ENCODE measurements at regions not wholly inside any gene's neighbourhood (a gene's known extent, or its start where the extent isn't known, plus 50 kb on each side); places are given as distances from the start of the nearest gene placed in this dataset.
"Not testable (repeated sequence)": the region's sequence is repeated elsewhere in the genome, so short reads cannot be mapped to it uniquely, and the experiment has no call there.

DNA sequence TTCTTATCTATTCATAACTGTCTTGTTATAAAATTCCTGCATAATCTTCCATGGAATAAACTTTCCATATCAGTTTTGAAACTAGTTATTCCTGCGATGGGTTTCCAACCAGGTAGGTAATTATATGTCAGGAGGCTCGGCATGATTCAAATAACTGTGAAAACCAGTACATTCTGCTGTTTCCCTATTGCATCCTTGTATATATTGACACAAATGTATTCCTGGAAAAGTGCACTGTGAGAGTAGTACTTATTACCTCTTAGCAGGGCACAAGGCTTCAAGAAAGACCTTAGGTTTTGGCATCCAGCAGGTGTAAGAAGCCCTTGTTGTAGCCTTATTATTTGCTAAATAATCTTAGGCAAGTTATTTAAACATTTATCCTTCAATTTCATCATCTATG, 1131.3 kb upstream of the ATXN8OS start:
- DNase-seq (ENCODE audit: low read depth, low spot score): no peak

DNA sequence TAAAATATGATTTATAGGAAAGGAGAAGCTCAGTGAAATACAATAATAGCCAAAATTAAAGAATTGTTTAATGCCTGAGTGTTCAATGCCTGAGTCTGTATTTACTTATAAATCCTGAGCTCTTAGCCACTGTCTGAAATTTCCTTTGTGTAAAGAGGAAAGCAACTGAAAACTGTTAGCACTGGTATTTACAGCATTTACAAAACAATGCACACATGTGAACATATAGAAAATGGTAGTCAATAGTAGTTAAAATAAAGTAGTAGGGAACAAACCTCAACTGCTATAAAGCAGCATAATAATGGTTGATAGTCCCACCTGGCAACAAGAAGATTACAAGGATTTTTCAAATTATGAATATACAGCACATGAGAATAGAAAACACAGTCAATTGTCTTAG, 1137.1 kb upstream of the ATXN8OS start:
- DNase-seq (ENCODE audit: low read depth, low spot score): no peak

DNA sequence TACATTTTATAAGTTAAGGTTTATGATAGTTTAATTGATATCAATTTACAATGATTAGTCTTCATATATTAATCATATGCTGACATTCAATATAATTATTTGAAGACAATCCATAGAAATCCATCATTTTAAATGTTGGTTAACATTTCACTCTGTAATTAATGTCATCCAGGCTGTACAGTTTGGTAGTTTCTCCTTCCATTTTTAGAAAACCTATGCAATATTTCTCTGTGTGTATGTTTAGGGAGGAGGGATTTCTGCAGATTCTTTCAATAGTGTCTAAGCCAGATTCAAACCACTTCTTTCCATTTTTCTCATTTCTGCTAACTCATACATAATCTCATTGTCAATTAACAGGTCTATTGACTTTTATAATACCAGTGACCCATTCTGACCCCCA, 1159.0 kb upstream of the ATXN8OS start:
- DNase-seq (ENCODE audit: low read depth, low spot score): no peak

DNA sequence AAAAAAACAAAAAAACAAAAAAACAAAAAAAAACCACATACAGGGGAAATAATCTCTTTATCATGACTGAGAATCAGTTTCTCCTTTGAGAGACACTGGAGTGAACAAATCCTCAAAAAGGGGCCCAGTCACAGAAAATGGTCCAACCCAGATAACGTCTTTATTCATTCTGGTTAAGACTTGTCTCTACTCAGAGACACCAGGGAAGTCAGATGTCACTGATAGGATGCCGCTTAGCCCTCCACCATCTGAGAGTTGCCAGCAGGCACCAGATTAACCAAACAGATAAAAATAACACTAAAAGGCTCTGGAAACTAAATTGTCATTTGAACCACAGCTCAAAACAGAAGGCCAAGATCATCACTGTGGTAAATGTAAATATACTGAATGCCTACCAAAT, 1163.4 kb upstream of the ATXN8OS start:
- no peak for DNase-seq (ENCODE audit: low read depth, low spot score)

GRCh38 chr13:68940049-68940448, 1167.6 kb upstream of the ATXN8OS start:
- no peak for DNase-seq (ENCODE audit: low read depth, low spot score)

DNA sequence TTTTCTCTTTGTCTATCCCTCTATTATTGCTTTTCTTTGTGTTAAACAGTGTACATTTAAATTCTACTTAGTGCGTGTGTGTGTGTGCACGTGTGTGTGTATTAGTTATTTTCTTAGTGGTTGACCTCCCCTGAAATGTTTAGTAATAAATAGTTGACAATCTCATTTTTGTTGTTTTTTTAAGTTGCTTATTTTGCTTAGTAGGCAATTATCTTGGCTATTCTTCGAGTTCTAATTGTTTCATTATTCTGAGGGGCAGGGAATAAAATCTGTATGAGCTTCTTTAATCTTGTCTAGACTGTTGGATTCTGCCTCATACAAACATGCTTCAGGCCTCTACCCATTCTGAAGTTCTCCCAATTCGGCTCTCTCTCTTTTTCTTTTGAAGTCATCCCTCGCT, 1169.0 kb upstream of the ATXN8OS start:
- no peak for DNase-seq (ENCODE audit: low read depth, low spot score)

- no peak for DNase-seq (ENCODE audit: low read depth, low spot score)
These were observed 1178.4 kb upstream of the ATXN8OS start for GRCh38 chr13:68929075-68929745.

DNA sequence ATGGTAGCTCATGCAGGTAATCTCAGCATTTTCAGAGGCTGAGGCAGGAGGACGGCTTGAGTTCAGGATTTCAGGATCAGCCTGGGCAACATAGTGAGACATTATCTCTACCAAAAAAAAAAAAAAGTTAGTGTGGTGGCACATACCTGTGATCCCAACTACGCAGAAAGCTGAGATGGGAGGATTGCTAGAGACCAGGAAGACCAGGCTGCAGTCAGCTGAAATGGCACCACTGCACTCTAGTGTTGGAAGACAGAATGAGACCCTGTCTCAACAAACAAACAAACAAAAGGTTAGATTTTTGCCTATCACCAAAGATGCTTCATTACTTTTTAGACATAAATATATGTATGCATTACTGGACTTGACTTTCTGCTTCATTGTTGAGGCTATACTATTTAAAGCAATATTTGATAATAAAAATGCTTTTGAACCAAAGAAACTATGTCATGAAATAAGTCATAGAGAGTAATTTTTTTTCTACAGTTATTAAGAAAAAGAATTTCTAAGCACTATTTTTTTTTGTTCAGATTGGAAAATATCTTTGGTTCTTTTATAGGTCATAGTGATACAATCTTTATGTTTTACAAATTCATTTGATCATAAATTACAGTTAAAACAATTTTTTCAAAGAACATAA, 1180.1 kb upstream of the ATXN8OS start:
- peak; percentile 70 for DNase-seq (ENCODE audit: low read depth, low spot score)

DNA sequence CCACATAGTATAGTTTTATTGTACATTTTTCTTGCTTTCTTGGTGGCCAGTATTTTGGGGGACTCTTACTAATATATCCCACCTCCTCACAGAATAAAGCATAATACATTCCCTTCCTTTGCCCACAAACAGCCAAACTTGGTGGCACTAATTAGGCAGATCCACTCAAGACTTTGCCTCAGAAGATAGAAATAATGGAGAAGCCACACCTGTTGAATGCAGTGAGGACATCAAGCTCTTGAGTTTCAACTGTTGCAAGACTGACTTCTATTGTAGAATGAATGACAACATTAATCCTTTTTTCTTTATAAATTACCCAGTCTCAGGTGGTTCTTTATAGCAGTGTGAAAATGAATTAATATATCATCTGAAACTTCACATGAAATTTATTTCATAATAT, 1183.6 kb upstream of the ATXN8OS start:
- DNase-seq (ENCODE audit: low read depth, low spot score): no peak

DNA sequence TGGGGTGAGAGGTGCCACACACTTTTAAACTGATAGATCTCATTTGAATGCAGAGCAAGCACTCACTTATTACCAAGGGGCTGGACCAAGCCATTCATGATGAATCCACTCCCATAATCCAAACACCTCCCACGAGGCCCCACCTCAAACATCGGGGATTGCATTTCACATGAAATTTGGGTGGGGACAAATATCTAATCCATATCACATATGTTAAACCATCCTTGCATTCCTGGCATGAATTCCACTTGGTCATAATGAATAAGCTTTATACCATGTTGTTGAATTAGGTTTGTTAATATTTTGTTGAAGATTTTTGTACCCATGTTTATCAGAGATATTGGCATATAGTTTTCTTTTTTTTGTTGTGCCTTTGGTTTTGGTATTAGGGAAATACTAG, 1198.7 kb upstream of the ATXN8OS start:
- no peak for DNase-seq (ENCODE audit: low read depth, low spot score)

DNA sequence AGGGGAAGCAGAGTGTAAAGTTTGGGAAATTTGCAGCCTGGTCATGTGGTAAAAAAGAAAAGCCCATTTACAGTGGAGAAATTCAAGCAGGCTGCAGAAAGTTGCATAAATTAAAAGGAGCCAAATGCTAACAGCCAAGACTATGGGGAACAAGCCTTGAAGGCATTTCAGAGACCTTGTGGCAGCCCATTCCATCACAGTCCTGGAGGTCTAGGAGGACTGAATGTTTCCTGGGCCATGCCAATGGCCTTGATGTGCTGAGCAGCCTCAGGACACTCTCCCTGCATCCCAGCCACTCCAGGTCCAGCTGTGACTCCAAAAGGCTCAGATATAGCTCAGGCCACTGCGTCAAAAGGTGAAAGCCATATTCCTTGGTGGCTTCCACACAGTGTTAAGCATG, 1202.4 kb upstream of the ATXN8OS start:
- DNase-seq (ENCODE audit: low read depth, low spot score): no peak

- DNase-seq (ENCODE audit: low read depth, low spot score): no peak
These were observed 1210.2 kb upstream of the ATXN8OS start for GRCh38 chr13:68897331-68897928.

DNA sequence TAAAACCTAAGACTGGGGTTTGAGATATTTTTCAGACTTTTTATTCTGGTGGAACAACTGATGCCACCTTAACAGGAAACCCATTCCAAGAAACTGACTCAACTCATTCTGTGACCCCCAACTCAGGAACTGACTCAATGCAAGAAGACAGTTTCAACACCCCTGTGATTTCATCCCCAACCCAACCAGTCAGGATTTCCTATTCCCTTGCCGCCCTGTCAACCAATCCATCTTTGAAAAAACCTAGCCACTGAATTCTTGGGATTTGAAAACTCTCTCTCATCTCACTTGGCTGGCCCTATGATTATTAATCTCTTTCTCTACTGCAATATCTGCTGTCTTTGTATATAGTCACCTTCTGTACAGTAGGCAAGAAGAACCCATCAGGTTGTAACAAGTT, 1211.9 kb upstream of the ATXN8OS start:
- no peak for DNase-seq (ENCODE audit: low read depth, low spot score)

- DNase-seq (ENCODE audit: low read depth, low spot score): not testable (repeated sequence)
These were observed 1213.9 kb upstream of the ATXN8OS start for GRCh38 chr13:68893721-68894120.

- DNase-seq (ENCODE audit: low read depth, low spot score): not testable (repeated sequence)
These were observed 1215.0 kb upstream of the ATXN8OS start for GRCh38 chr13:68892596-68892995.

GRCh38 chr13:68890101-68890500, 1217.5 kb upstream of the ATXN8OS start:
- not testable (repeated sequence) for DNase-seq (ENCODE audit: low read depth, low spot score)

DNA sequence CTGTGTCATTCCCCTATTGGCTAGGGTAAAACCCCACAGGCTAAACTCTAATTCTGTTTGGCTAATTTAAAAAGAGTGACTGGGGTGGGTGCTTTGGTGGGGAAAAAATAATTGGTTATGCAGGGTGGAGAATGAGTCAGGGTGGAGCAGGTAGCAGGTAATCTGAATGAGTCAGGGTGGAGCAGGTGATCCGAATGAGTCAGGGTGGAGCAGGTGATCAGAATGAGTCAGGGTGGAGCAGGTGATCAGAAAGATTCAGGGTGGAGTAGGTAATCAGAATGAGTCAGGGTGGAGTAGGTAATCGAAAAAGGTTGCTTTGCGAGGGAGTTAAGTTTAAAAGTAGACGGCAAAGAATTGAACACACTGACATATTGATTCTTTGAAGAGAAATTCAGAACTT, 1218.8 kb upstream of the ATXN8OS start:
- no peak for DNase-seq (ENCODE audit: low read depth, low spot score)

DNA sequence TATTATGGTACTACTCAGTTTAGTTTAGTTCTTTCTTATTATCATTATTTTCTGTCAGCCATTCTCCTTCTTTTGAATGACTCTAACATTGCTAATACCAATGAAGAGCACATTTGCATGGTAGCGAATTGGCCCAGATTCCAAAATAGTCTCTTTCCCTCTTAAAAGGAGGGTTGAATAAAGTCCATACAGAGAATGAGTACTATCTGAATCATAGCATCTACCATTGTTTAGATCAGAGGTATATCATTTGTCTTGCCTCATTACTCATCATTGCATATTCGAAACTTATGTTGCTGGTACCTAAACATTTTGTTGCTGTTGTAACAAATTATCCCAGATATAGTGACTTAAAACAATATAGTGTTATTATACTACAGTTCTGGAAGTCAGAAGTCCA, 1235.3 kb upstream of the ATXN8OS start:
- DNase-seq (ENCODE audit: low read depth, low spot score): no peak

- no peak for DNase-seq (ENCODE audit: low read depth, low spot score)
These were observed 1256.6 kb upstream of the ATXN8OS start for GRCh38 chr13:68851026-68851425.

GRCh38 chr13:68850160-68850559, 1257.5 kb upstream of the ATXN8OS start:
- no peak for DNase-seq (ENCODE audit: low read depth, low spot score)

GRCh38 chr13:68846663-68847062, 1261.0 kb upstream of the ATXN8OS start:
- no peak for DNase-seq (ENCODE audit: low read depth, low spot score)

- DNase-seq (ENCODE audit: low read depth, low spot score): no peak
These were observed 1273.3 kb upstream of the ATXN8OS start for GRCh38 chr13:68834375-68834774.

DNA sequence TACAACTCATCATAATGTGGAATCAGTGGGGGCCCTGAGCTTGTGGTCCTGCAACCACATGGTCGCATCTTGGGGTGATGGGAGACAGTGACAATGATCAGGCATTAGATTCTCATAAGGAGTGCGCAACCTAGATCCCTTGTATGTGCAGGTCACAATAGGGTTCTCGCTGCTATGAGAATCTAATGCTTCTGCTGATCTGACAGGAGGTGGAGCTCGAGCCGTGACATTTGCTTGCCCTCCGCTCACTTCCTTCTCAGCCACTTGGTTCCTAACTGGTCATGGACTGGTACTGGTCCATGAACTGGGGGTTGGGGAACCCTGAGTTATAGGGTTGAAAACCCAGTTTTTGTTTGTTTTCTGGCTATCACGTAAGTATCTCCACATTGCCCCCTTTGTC, 1290.9 kb upstream of the ATXN8OS start:
- no peak for DNase-seq (ENCODE audit: low read depth, low spot score)
